ENCODE measurements at regions not wholly inside any gene's neighbourhood (a gene's known extent, or its start where the extent isn't known, plus 50 kb on each side); places are given as distances from the start of the nearest gene placed in this dataset.

DNA sequence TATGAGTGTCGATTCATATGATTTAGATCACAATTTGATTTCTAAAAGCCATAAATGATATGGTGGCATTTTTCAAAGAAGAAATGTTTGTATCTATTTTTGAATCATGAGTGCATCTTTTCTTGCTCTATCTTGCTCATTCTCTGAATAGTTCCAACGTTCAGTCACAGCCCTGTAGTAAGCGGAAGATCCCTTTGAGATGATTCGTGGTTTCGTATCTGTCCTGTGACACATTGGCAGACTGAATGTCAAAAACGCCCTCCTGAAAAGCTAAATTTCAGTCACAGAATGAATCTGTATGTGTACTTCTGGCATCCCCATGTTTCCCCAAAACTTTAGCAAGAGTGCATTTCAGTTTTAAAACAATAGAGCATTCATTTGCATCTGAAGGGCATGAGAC is 1066.9 kb upstream of the TENM3 start:
- TF ChIP-seq USF2 (IDR thresholded peaks at IDR 0.05; ENCODE audit: low read depth, low read length) (no peak), RFX5 (IDR thresholded peaks at IDR 0.05; ENCODE audit: low read depth, low read length) (no peak), NFE2L2 (IDR thresholded peaks at IDR 0.05; ENCODE audit: low read depth, low read length) (no peak), SMC3 (IDR thresholded peaks at IDR 0.05; ENCODE audit: low read depth, low read length) (no peak), CHD1 (IDR thresholded peaks at IDR 0.05; ENCODE audit: low read depth, low read length) (no peak), RCOR1 (IDR thresholded peaks at IDR 0.05; ENCODE audit: insufficient replicate concordance, low read length) (no peak), MXI1 (IDR thresholded peaks at IDR 0.05; ENCODE audit: borderline replicate concordance, low read depth, low read length) (no peak), BHLHE40 (IDR thresholded peaks at IDR 0.05; ENCODE audit: low read depth, low read length) (no peak), MAFK (IDR thresholded peaks at IDR 0.05; ENCODE audit: low read depth, low read length) (no peak)
- Histone ChIP-seq H2AK5ac (ENCODE audit: low read depth, low read length) (no peak overlapping the region), H3K9ac (ENCODE audit: low read depth, low read length) (no peak overlapping the region), H3K4me2 (ENCODE audit: low read depth, low read length) (no peak overlapping the region), H3K4me1 (ENCODE audit: control insufficient read depth, insufficient read depth, low read length) (no peaks in the 10 kb centered on the region), H3K18ac (ENCODE audit: low read depth, low read length) (no peak overlapping the region), H3K23ac (ENCODE audit: low read depth, low read length) (no peak overlapping the region), H2BK120ac (ENCODE audit: low read depth, low read length) (no peak overlapping the region), H3K79me1 (ENCODE audit: low read depth in 1 of 2, low read length in 2 of 2) (no peaks in the 10 kb centered on the region), H3K27ac (ENCODE audit: insufficient read depth, low read length) (no peak overlapping the region), H2BK15ac (ENCODE audit: low read depth, low read length) (no peak overlapping the region), H3K14ac (replicated peaks; ENCODE audit: low read depth, low read length) (no peak overlapping the region), H3K27me3 (ENCODE audit: control insufficient read depth, insufficient read depth, low read length) (no peaks in the 10 kb centered on the region), H4K5ac (ENCODE audit: low read depth, low read length) (no peak overlapping the region), H3K56ac (ENCODE audit: extremely low read depth, insufficient read depth, low read length) (no peak overlapping the region), H2BK5ac (ENCODE audit: low read depth, low read length, poor library complexity, severe bottlenecking) (no peak overlapping the region), H3K4ac (ENCODE audit: low read depth, low read length) (no peak overlapping the region), H2AK9ac (replicated peaks; ENCODE audit: low read depth, low read length, poor library complexity) (no peak overlapping the region), H4K20me1 (ENCODE audit: insufficient read depth, low read length) (no peaks in the 10 kb centered on the region), H4K8ac (ENCODE audit: low read depth in 2 of 2, low read length in 2 of 2) (no peak overlapping the region), H3K36me3 (ENCODE audit: control insufficient read depth, insufficient read depth, low read length) (no peaks in the 10 kb centered on the region), H4K91ac (ENCODE audit: insufficient read depth, low read depth, low read length) (no peak overlapping the region), H2BK20ac (ENCODE audit: low read depth, low read length) (no peak overlapping the region), H2AFZ (replicated peaks; ENCODE audit: low read length, poor library complexity) (no peak overlapping the region), H3K4me3 (ENCODE audit: insufficient read depth, low read depth, low read length) (no peak overlapping the region), H3K9me1 (ENCODE audit: insufficient read depth, low read length) (no peaks in the 10 kb centered on the region), H3K9me3 (ENCODE audit: control insufficient read depth, insufficient read depth, low read length) (0 out of 2 replicates have a peak, but pooled peaks cover 2% of the 10 kb centered on the region)
- 20% methylated on average over 1 of the region's 6 CpGs; no CpG with 5 or more reads in 1 of the 2 experiments for WGBS, 2 experiments (ENCODE audit: extremely low coverage in 2 of 2, insufficient read length in 1 of 2)
- intact Hi-C loops (cut with micrococcal nuclease) = no loop called here
- no TSS peak for BruUV-seq (replicated peaks)
- in situ Hi-C loops (cut with MboI; ENCODE audit: low sequenced_read_pairs) = no loop called here
- peak; percentile 5 for DNase-seq
- POLR2A ChIA-PET (ENCODE audit: unreplicated experiment) = no interaction called here
- dilution Hi-C loops (cut with HindIII; ENCODE audit: low sequenced_read_pairs, unreplicated experiment) = no loop called here
- ATAC-seq (ENCODE audit: low read depth) = no peak
- CTCF ChIA-PET = no interaction called here

All from IMR-90 (cell line).